Spinal cord (tissue), 9 donors: ENCODE measurements at regions not wholly inside any gene's neighbourhood (a gene's known extent, or its start where the extent isn't known, plus 50 kb on each side); places are given as distances from the start of the nearest gene placed in this dataset.
A peak's percentile ranks its signal among the peaks of the same experiment; 100 is the strongest.

Source experiments
- DNase-seq, 6 donors: peaks; one replicate each; pipeline versions ENCODE4 v3.0.0 to v3.0.0-alpha.2; 2013 to 2015; ENCODE audit warnings: low spot score in 6 of 6, low read depth in 4 of 6
- H3K27ac ChIP-seq: one replicate; pipeline ENCODE4 v1.5.1; 2013; ENCODE audit warnings: low read depth, low read length, control low read depth
- H3K27me3 ChIP-seq: one replicate; pipeline ENCODE4 v1.6.1; 2013; ENCODE audit warnings: low read length; ENCODE audit not compliant: control insufficient read depth, insufficient read depth
- H3K36me3 ChIP-seq: one replicate; pipeline ENCODE4 v1.6.1; 2013; ENCODE audit warnings: low read length; ENCODE audit not compliant: control insufficient read depth, insufficient read depth
- H3K4me1 ChIP-seq: one replicate; pipeline ENCODE4 v1.6.1; 2013; ENCODE audit warnings: low read length; ENCODE audit not compliant: control insufficient read depth, insufficient read depth
- H3K4me3 ChIP-seq: one replicate; pipeline ENCODE4 v1.5.1; 2013; ENCODE audit warnings: low read depth, low read length, control low read depth
- H3K9me3 ChIP-seq: one replicate; pipeline ENCODE4 v1.6.1; 2013; ENCODE audit warnings: low read length; ENCODE audit not compliant: control insufficient read depth, insufficient read depth
- WGBS: methylation state at CpG from one replicate; pipeline ENCODE4 v1.1.5; 2013; ENCODE audit warnings: missing lambda C conversion rate; ENCODE audit not compliant: insufficient coverage; 5-methylcytosine and 5-hydroxymethylcytosine counted together
- donor health status: healthy.

GRCh38 chr11:23257088-23257487, 396.8 kb upstream of the CCDC179 start:
- no peaks in the 10 kb centered on the region for H3K9me3 ChIP-seq
- no peaks in the 10 kb centered on the region for H3K4me1 ChIP-seq
- H3K27me3 ChIP-seq, result no peaks in the 10 kb centered on the region
- no peaks in the 10 kb centered on the region for H3K36me3 ChIP-seq
- no peak overlapping the region for H3K4me3 ChIP-seq
- H3K27ac ChIP-seq, result no peak overlapping the region
- no peak for DNase-seq

DNA sequence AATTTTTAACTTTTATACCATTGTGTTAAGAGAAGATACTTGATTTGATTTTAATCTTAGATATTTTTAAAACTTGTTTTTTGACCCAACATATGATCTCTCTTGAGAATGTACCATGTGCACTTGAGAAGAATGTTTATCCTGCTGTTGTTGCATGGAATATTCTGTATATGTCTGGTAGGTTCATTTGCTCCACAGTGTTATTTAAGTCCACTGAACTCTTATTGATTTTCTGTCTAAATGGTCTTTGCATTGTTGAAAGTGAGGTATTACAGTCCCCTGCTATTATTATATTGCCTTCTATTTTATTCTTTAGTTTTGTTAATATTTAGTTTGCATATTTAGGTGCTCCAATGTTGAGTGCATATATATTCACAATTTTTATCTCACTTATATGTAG, 397.3 kb upstream of the CCDC179 start:
- Histone ChIP-seq H3K27me3 (no peaks in the 10 kb centered on the region), H3K27ac (no peak overlapping the region), H3K36me3 (no peaks in the 10 kb centered on the region), H3K9me3 (no peaks in the 10 kb centered on the region), H3K4me3 (no peak overlapping the region), H3K4me1 (no peaks in the 10 kb centered on the region)
- DNase-seq, result no peak

- Histone ChIP-seq H3K4me3 (no peak overlapping the region), H3K36me3 (no peaks in the 10 kb centered on the region), H3K4me1 (no peaks in the 10 kb centered on the region), H3K9me3 (no peaks in the 10 kb centered on the region), H3K27me3 (no peaks in the 10 kb centered on the region), H3K27ac (no peak overlapping the region)
- peak in 2 of 6 donors; percentile 42 to 56 for DNase-seq
Observed at GRCh38 chr11:23263466-23263865, 403.2 kb upstream of the CCDC179 start.

DNA sequence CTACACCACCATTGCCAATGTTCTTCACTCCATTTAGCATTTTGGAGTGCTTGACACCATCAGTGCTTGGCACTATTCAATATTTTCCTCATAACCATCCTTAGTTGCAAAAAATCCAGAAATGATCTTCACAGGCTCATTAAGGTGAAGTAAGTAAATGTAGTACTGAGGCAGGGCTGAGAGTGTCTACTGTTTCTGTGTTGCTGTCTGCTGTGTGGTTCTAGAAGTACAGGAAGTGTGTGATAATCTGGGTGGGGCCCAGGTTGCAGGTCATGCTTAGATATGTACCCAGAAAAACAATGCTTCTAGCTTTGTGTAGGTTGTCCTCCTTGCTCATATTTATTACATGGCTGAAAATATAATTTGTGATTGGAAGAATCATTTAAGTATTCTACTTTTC, 411.8 kb upstream of the CCDC179 start:
- H3K4me3 ChIP-seq, result no peak overlapping the region
- H3K27ac ChIP-seq, result no peak overlapping the region
- H3K27me3 ChIP-seq, result no peaks in the 10 kb centered on the region

DNA sequence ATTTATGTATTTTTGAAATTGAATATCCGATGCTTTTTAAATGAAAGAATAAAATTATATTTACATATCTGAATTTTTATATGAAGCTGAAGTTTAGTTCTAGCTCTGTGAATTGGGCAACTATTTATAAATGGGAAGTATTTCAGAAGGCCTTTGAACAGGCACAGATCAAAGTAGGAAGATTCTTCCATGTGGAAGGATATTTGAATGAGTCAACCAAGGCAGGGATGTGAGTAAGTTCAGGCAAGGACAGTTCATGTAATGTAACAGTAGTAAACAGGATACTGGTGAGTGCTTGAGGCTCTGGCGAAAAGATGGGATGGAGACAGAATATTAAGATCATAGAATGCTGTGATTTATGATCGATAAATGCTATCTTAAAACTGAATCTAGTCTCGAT, 417.8 kb upstream of the CCDC179 start:
- Histone ChIP-seq H3K27me3 (no peaks in the 10 kb centered on the region), H3K4me1 (no peaks in the 10 kb centered on the region), H3K27ac (no peak overlapping the region), H3K9me3 (no peaks in the 10 kb centered on the region), H3K36me3 (no peaks in the 10 kb centered on the region), H3K4me3 (no peak overlapping the region)
- no peak for DNase-seq
- WGBS, result 100% methylated on average over 1 of the region's 4 CpGs

More for the DNA sequence above, 411.8 kb upstream of the CCDC179 start:
- DNase-seq, result no peak
- no peaks in the 10 kb centered on the region for H3K36me3 ChIP-seq
- no peaks in the 10 kb centered on the region for H3K4me1 ChIP-seq
- H3K9me3 ChIP-seq, result no peaks in the 10 kb centered on the region

DNA sequence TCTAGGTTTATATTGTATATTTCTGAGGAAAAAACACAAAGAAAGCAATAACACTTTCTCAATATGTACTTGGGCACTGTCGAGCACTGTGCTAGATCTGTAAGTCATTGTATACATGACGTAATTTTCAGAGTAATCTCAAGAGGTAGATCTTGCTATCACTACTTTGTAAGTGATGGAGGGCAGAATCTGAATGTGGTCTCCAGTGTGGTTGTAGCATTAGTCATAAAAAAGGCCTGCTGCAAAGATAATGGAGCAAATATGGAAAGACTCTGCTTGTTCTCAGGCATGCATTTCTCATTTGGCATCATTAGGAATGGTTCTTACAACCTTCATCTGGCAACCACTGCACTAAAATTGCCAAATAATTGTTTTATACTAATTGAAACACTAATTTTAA, 419.8 kb upstream of the CCDC179 start:
- H3K27me3 ChIP-seq, result no peaks in the 10 kb centered on the region
- no peak for DNase-seq
- WGBS, result no CpG with 5 or more reads among the region's 2 CpGs
- no peaks in the 10 kb centered on the region for H3K9me3 ChIP-seq
- H3K27ac ChIP-seq, result no peak overlapping the region
- no peak overlapping the region for H3K4me3 ChIP-seq
- no peaks in the 10 kb centered on the region for H3K36me3 ChIP-seq
- no peaks in the 10 kb centered on the region for H3K4me1 ChIP-seq

GRCh38 chr11:23283666-23284065, 423.4 kb upstream of the CCDC179 start:
- Histone ChIP-seq H3K27ac (no peak overlapping the region), H3K4me3 (no peak overlapping the region), H3K27me3 (no peaks in the 10 kb centered on the region), H3K36me3 (no peaks in the 10 kb centered on the region), H3K4me1 (no peaks in the 10 kb centered on the region), H3K9me3 (no peaks in the 10 kb centered on the region)
- no CpG with 5 or more reads among the region's 1 CpG for WGBS
- no peak for DNase-seq

- Histone ChIP-seq H3K4me1 (no peaks in the 10 kb centered on the region), H3K27me3 (no peaks in the 10 kb centered on the region), H3K4me3 (no peak overlapping the region), H3K9me3 (no peaks in the 10 kb centered on the region), H3K27ac (no peak overlapping the region), H3K36me3 (no peaks in the 10 kb centered on the region)
- no peak for DNase-seq
Observed at GRCh38 chr11:23284631-23285030, 424.4 kb upstream of the CCDC179 start.

DNA sequence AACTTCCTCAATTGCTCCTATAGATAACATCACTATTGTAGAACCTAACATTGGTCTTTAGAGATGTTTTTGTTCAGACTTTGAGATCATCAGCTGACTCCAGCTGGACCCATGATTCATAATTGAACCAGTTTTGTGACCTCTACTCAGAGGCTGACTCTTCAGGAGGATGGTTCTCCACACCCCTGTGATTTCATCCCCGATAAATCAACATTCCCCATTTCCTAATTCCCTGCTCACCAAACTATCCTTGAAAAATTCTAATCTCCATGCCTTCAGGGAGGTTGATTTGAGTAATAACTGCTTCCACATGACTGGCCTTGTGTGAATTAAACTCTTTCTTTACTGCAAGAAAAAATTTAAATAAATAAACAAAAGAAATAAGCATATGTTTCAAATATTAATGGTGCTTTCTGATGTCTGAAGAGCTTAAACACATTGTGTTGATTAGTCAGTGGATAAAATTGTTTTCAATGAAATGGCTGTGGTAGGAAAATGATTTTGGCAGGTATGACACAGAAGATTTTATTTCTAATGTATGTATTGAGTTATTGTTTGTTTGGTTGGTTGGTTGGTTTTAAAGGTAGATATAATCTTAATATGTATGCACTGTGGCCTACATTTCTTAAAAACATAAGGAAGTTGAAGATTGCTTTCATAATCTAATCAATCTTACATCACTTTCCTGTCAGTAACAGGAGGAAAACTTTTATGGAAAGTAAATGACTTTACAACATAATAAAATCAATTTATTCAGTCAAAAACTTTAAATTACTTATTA, 427.9 kb upstream of the CCDC179 start:
- no peak overlapping the region for H3K27ac ChIP-seq
- no CpG with 5 or more reads among the region's 1 CpG for WGBS
- no peak for DNase-seq

DNA sequence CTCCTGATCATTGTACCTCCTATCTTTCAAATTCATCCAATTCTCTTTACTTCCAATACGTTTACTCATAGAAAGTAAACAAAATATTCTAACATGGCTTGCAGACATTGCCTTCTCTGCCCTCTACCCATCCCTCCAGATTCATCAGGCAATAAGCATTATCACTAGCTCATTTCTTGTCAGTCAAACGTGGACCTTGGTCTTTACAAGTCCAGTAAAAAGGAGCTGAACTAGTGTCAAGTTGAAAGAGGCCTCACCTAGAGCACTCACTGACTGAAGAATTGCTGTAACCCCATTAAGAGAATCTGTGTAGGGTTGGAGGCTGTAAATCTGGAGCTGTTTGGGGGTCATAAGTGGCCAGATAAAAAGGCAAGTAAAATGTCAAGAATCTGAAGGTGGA, 435.0 kb upstream of the CCDC179 start:
- Histone ChIP-seq H3K9me3 (no peaks in the 10 kb centered on the region), H3K27me3 (no peaks in the 10 kb centered on the region), H3K4me3 (no peak overlapping the region), H3K36me3 (no peaks in the 10 kb centered on the region), H3K4me1 (no peaks in the 10 kb centered on the region), H3K27ac (no peak overlapping the region)
- DNase-seq, result no peak
- WGBS, result 91% methylated on average over 1 of the region's 2 CpGs

More for the DNA sequence above, 427.9 kb upstream of the CCDC179 start:
- Histone ChIP-seq H3K36me3 (no peaks in the 10 kb centered on the region), H3K4me1 (no peaks in the 10 kb centered on the region), H3K9me3 (no peaks in the 10 kb centered on the region), H3K4me3 (no peak overlapping the region), H3K27me3 (no peaks in the 10 kb centered on the region)
